H54 (cell line): ENCODE measurements at regions not wholly inside any gene's neighbourhood (a gene's known extent, or its start where the extent isn't known, plus 50 kb on each side); places are given as distances from the start of the nearest gene placed in this dataset.
A peak's percentile ranks its signal among the peaks of the same experiment; 100 is the strongest.
"Not testable (repeated sequence)": the region's sequence is repeated elsewhere in the genome, so short reads cannot be mapped to it uniquely, and the experiment has no call there.

ENCODE experiments used
- DNase-seq: peaks from one replicate; pipeline ENCODE4 v3.0.0; 2011; ENCODE audit warnings: low spot score, mixed read lengths; ENCODE audit not compliant: insufficient read length
- FAIRE-seq: peaks from 3 replicates; lab custom pipeline; 2011; peaks lifted over from hg19 to GRCh38; lab: Jason Lieb, UNC
- POLR2A ChIP-seq: IDR thresholded peaks from 2 replicates; pipeline ENCODE4 v1.6.1; 2011; ENCODE audit warnings: low read depth, mild to moderate bottlenecking, low read length

- no peak for FAIRE-seq
- no peak for DNase-seq
- TF ChIP-seq POLR2A, result no peak
These were observed 201.3 kb downstream of the ALG10 start for GRCh38 chr12:34223640-34224039.

GRCh38 chr12:34226044-34226443 lies 203.7 kb downstream of the ALG10 start:
- peak; percentile 36 for FAIRE-seq
- DNase-seq, result not testable (repeated sequence)

- FAIRE-seq, DNase-seq: not testable (repeated sequence)
These were observed 205.8 kb downstream of the ALG10 start for GRCh38 chr12:34228046-34228445.

- FAIRE-seq, DNase-seq: not testable (repeated sequence)
These were observed 206.7 kb downstream of the ALG10 start for GRCh38 chr12:34229033-34229432.

- no peak for DNase-seq
- TF ChIP-seq POLR2A, result no peak
- FAIRE-seq, result no peak
These were observed 211.3 kb downstream of the ALG10 start for GRCh38 chr12:34233618-34234017.

- no peak for TF ChIP-seq POLR2A
- DNase-seq (no peak), FAIRE-seq (peak; percentile 67)
These were observed 213.8 kb downstream of the ALG10 start for GRCh38 chr12:34236073-34236472.

GRCh38 chr12:34244608-34245007 lies 222.3 kb downstream of the ALG10 start:
- no peak for TF ChIP-seq POLR2A
- FAIRE-seq, result no peak

GRCh38 chr12:34249271-34249670 lies 227.0 kb downstream of the ALG10 start:
- TF ChIP-seq POLR2A, result no peak
- no peak for DNase-seq
- FAIRE-seq, result no peak

More at GRCh38 chr12:34244608-34245007, 222.3 kb downstream of the ALG10 start:
- DNase-seq, result no peak

- FAIRE-seq, DNase-seq: not testable (repeated sequence)
These were observed 229.6 kb downstream of the ALG10 start for GRCh38 chr12:34251879-34252278.

- DNase-seq (no peak), FAIRE-seq (no peak)
- no peak for TF ChIP-seq POLR2A
These were observed 231.4 kb downstream of the ALG10 start for GRCh38 chr12:34253674-34254073.

- TF ChIP-seq POLR2A, result no peak
- FAIRE-seq (no peak), DNase-seq (no peak)
These were observed 234.8 kb downstream of the ALG10 start for GRCh38 chr12:34257093-34257492.

GRCh38 chr12:34262140-34262539 lies 239.8 kb downstream of the ALG10 start:
- not testable (repeated sequence) for DNase-seq, FAIRE-seq

GRCh38 chr12:34264110-34264509 lies 241.8 kb downstream of the ALG10 start:
- DNase-seq (no peak), FAIRE-seq (no peak)
- no peak for TF ChIP-seq POLR2A

GRCh38 chr12:34273703-34274102 lies 251.4 kb downstream of the ALG10 start:
- not testable (repeated sequence) for FAIRE-seq, DNase-seq

GRCh38 chr12:34275129-34275528 lies 252.8 kb downstream of the ALG10 start:
- TF ChIP-seq POLR2A, result no peak
- FAIRE-seq (no peak), DNase-seq (no peak)

- DNase-seq (no peak), FAIRE-seq (no peak)
- no peak for TF ChIP-seq POLR2A
These were observed 264.2 kb downstream of the ALG10 start for GRCh38 chr12:34286483-34286882.
